ENCODE measurements at regions not wholly inside any gene's neighbourhood (a gene's known extent, or its start where the extent isn't known, plus 50 kb on each side); places are given as distances from the start of the nearest gene placed in this dataset.
A peak's percentile ranks its signal among the peaks of the same experiment; 100 is the strongest.

DNA sequence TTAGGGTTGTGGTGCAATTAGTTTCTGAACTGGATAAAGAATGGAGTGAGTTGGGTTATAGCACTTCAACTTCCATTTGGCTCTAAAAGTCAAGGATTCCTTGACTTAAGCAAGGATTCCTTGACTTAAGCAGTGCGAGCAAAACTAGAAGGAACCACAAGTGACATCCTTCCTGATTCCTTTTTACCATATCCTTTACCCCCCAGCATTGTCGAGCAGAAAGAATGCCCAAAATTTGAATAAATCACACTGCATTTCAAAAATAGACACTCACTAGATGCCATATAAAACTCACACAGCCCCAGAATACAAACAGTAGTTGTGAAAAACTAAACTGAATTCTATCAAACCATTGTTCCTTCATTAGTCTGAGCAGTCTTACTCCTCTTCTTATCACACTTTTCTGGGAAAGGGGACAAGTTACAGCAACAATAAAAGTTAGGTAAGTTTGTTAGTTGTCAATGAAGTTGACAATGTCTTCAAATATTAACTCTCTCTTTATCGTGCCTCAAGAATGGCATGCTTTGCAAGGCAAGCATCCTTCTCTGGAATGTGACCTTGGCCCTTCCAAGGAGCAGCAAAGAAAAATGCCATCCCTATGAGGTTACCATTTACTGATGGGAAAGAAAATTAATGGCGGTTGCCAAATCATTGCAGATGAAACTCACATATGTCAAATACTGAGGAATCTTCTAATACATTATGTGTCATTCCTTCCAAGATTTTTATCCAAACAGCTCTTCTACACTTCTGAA, 273.3 kb upstream of the ANKRD55 start:
- H3K4me3 Mint-ChIP-seq, result no peak overlapping the region
- no peak overlapping the region for H3K27ac Mint-ChIP-seq

DNA sequence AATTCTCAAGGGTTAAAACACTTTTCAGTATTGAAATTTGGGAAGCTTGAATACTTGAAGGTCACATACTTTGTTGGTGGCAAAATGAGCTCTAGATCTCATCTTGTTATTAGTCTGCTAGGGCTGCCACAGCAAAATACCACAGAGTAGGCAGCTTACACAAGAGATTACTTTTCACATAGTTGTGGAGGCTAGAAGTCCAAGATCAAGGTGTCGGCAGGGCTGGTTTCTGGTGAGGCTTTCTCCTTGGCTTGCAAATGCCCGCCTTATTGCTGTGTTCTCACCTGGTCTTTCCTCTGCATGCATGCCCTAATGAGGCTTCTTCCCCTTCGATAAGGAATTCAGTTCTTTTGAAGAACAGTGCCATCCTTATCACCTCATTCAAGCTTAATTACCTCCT, 270.8 kb upstream of the ANKRD55 start:
- no peak overlapping the region for H3K27ac Mint-ChIP-seq
- DNase-seq, result no peak
- TF ChIP-seq, protein P1, sequence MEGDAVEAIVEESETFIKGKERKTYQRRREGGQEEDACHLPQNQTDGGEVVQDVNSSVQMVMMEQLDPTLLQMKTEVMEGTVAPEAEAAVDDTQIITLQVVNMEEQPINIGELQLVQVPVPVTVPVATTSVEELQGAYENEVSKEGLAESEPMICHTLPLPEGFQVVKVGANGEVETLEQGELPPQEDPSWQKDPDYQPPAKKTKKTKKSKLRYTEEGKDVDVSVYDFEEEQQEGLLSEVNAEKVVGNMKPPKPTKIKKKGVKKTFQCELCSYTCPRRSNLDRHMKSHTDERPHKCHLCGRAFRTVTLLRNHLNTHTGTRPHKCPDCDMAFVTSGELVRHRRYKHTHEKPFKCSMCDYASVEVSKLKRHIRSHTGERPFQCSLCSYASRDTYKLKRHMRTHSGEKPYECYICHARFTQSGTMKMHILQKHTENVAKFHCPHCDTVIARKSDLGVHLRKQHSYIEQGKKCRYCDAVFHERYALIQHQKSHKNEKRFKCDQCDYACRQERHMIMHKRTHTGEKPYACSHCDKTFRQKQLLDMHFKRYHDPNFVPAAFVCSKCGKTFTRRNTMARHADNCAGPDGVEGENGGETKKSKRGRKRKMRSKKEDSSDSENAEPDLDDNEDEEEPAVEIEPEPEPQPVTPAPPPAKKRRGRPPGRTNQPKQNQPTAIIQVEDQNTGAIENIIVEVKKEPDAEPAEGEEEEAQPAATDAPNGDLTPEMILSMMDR (IDR thresholded peaks at IDR 0.05), result no peak
- H3K9me3 Mint-ChIP-seq, result no peaks in the 10 kb centered on the region
- no peaks in the 10 kb centered on the region for H3K27me3 Mint-ChIP-seq
- H3K36me3 Mint-ChIP-seq (ENCODE audit: low read depth), result no peaks in the 10 kb centered on the region
- intact Hi-C loops (cut with micrococcal nuclease), result no loop called here
- ChIA-PET POLR2A (no interaction called here), CTCF (no interaction called here)
- H3K4me3 Mint-ChIP-seq, result no peak overlapping the region
- peaks cover 26% of the 10 kb centered on the region for H3K4me1 Mint-ChIP-seq
- no peak for ATAC-seq (ENCODE audit: low read depth)

More for the DNA sequence above, 273.3 kb upstream of the ANKRD55 start:
- POLR2A ChIA-PET, result no interaction called here
- Mint-ChIP-seq H3K27me3 (no peaks in the 10 kb centered on the region), H3K9me3 (no peaks in the 10 kb centered on the region), H3K4me1 (peaks cover 24% of the 10 kb centered on the region), H3K36me3 (ENCODE audit: low read depth) (no peaks in the 10 kb centered on the region)
- ATAC-seq (ENCODE audit: low read depth) (no peak), DNase-seq (no peak)
- intact Hi-C loops (cut with micrococcal nuclease), result no loop called here
- CTCF ChIA-PET, result interaction anchor here (1.2 kb wide), 1 partner anchor 236 kb away, joined by 5 read pairs; no protein-coding TSS in a partner anchor
- TF ChIP-seq, protein P1 (IDR thresholded peaks at IDR 0.05), result no peak

DNA sequence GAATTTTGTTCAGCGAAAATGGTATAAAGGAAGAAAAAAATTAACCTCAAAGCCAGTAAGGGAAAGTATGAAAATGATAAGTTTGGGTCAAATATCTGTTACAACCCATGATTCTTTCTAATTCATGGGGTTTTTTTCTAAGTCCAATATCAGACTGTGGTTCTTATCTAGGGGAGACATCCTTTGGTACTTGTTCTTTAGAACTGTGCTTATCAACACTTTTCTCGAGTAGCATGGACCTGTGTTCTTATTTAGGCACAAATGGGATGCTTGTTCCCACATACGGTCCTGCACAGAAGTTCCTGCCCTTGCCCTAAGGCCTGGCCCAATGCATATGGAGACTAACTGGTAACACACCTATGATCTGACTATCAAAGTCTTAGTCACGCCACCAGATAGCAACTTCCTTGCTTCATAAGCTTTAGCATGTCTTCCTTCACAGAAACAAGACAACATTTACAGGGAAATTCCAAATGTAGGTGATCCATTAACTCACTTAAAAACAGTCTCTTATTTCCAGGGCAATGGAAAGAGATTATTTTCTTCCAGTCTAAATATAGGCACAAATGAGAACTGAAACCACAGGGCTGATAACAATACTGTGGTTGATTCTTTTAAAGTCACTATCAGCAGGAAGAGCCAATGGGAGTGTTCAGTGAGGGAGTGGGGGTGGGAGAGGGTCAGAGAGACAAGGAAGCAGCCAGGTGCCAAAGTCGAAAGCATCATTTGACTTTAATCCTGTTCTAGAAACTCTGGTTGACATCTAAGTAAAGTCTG, 268.8 kb upstream of the ANKRD55 start:
- H3K4me3 Mint-ChIP-seq, result peak overlapping the region; percentile 17
- H3K4me1 Mint-ChIP-seq, result peaks cover 26% of the 10 kb centered on the region
- no peaks in the 10 kb centered on the region for H3K9me3 Mint-ChIP-seq
- intact Hi-C loops (cut with micrococcal nuclease), result no loop called here
- peak; percentile 37 for ATAC-seq (ENCODE audit: low read depth)
- H3K36me3 Mint-ChIP-seq (ENCODE audit: low read depth), result no peaks in the 10 kb centered on the region
- TF ChIP-seq, protein P1 (IDR thresholded peaks at IDR 0.05), result no peak
- H3K27me3 Mint-ChIP-seq, result no peaks in the 10 kb centered on the region
- ChIA-PET CTCF (no interaction called here), POLR2A (interaction anchor here (0.8 kb wide), 1 partner anchor 16 kb away, joined by 5 read pairs; no protein-coding TSS in a partner anchor)
- DNase-seq, result no peak
- H3K27ac Mint-ChIP-seq, result peak overlapping the region; percentile 41

DNA sequence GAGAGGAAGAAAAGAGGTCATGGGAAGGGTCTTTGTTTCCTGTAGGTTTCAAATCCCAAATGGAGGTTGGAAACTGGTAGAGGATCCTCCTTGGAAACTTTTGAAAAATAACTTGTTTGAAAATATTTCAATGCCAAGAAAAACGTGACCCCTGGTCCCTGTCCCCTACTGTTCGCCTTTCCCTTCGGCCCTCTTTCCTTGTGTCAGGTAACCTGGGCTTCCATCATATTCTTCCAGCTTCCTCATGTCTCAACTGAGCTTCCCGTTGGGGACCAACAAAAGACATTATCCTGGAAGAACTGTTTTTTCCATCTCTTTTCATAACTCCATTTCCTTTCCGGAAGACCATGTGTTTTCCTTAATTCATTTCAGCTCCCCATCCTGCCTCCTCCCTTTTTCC, 266.8 kb upstream of the ANKRD55 start:
- ChIA-PET CTCF (no interaction called here), POLR2A (no interaction called here)
- DNase-seq, result no peak
- intact Hi-C loops (cut with micrococcal nuclease), result no loop called here
- no peak for ATAC-seq (ENCODE audit: low read depth)
- no peak overlapping the region for H3K27ac Mint-ChIP-seq
- no peak overlapping the region for H3K4me3 Mint-ChIP-seq
- H3K4me1 Mint-ChIP-seq, result peaks cover 25% of the 10 kb centered on the region
- H3K9me3 Mint-ChIP-seq, result no peaks in the 10 kb centered on the region
- no peaks in the 10 kb centered on the region for H3K36me3 Mint-ChIP-seq (ENCODE audit: low read depth)
- no peaks in the 10 kb centered on the region for H3K27me3 Mint-ChIP-seq
- TF ChIP-seq, protein P1 (IDR thresholded peaks at IDR 0.05), result no peak

DNA sequence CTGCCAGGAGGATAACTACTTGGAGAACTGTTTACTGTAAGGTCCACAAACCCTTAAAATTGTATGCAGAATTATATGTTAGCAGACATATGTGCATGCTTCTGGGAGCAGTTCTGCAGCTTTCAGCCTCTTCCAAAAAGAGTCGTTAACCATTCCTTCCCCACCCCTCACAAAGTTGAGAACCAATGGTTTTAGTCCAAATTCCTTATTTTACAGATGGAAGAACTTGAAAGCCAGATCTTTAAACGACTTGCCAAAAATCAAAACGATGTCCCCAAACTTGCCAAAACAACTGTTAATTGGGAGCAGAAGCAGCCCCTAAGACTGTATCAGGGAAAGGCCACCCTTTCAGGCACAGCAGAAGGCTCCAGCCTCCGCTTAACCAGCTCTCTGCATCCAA, 266.4 kb upstream of the ANKRD55 start:
- intact Hi-C loops (cut with micrococcal nuclease), result no loop called here
- no peak overlapping the region for H3K27ac Mint-ChIP-seq
- TF ChIP-seq, protein P1 (IDR thresholded peaks at IDR 0.05), result no peak
- no peaks in the 10 kb centered on the region for H3K36me3 Mint-ChIP-seq (ENCODE audit: low read depth)
- no peak overlapping the region for H3K4me3 Mint-ChIP-seq
- POLR2A ChIA-PET, result no interaction called here
- CTCF ChIA-PET, result no interaction called here
- DNase-seq (no peak), ATAC-seq (ENCODE audit: low read depth) (no peak)
- peaks cover 26% of the 10 kb centered on the region for H3K4me1 Mint-ChIP-seq
- H3K27me3 Mint-ChIP-seq, result no peaks in the 10 kb centered on the region
- H3K9me3 Mint-ChIP-seq, result no peaks in the 10 kb centered on the region

Data from activated B cell treated with CpG ODN at 0.5 μM for 24 hours (primary cell).